Heart left ventricle (tissue), 16 donors: ENCODE measurements at regions not wholly inside any gene's neighbourhood (a gene's known extent, or its start where the extent isn't known, plus 50 kb on each side); places are given as distances from the start of the nearest gene placed in this dataset.
A peak's percentile ranks its signal among the peaks of the same experiment; 100 is the strongest.
"Not testable (repeated sequence)": the region's sequence is repeated elsewhere in the genome, so short reads cannot be mapped to it uniquely, and the experiment has no call there.

ENCODE experiments used
- ATAC-seq, 4 donors: fragments of 200-7000 bp; cut with Tn5 transposase; one replicate each; pipeline ENCODE4 v1.9.1; 2020 to 2022; ENCODE audit warnings: moderate library complexity in 4 of 4, mild to moderate bottlenecking in 3 of 4, moderate number of reproducible peaks in 1 of 4
- DNase-seq, 5 donors: peaks; one replicate each; pipeline ENCODE4 v3.0.0-alpha.2; 2020
- H3K27ac ChIP-seq, 12 donors: fragments of 200-600 bp; sonication (generic) in 4 of 12; one replicate each; pipeline versions ENCODE4 v1.5.0 to v1.8.0; 2016 to 2022; ENCODE audit warnings: mild to moderate bottlenecking in 2 of 12
- H3K27me3 ChIP-seq, 9 donors: fragments of 200-600 bp; sonication (generic) in 2 of 9; one replicate each; pipeline versions ENCODE4 v1.5.1 to v1.8.0; 2016 to 2022; ENCODE audit warnings: mild to moderate bottlenecking in 3 of 9
- H3K36me3 ChIP-seq, 9 donors: fragments of 200-600 bp; sonication (generic) in 2 of 9; one replicate each; pipeline versions ENCODE4 v1.5.0 to v1.8.0; 2018 to 2022; ENCODE audit warnings: mild to moderate bottlenecking in 2 of 9
- H3K4me1 ChIP-seq, 12 donors: fragments of 200-600 bp; sonication (generic) in 4 of 12; one replicate each; pipeline versions ENCODE4 v1.5.0 to v1.8.0; 2016 to 2022; ENCODE audit warnings: mild to moderate bottlenecking in 3 of 12
- H3K4me3 ChIP-seq, 12 donors: fragments of 200-600 bp; sonication (generic) in 4 of 12; one replicate each; pipeline versions ENCODE4 v1.5.0 to v1.8.0; 2017 to 2022; ENCODE audit warnings: mild to moderate bottlenecking in 9 of 12, moderate library complexity in 4 of 12
- H3K9me3 ChIP-seq, 12 donors: fragments of 200-600 bp; sonication (generic) in 4 of 12; one replicate each; pipeline versions ENCODE4 v1.5.0 to v1.8.0; 2016 to 2022; ENCODE audit warnings: mild to moderate bottlenecking in 1 of 12
- CTCF ChIP-seq, 12 donors: fragments of 200-600 bp; sonication (generic) in 4 of 12; IDR thresholded peaks; one replicate each; pipeline versions ENCODE4 v1.5.0 to v1.8.0; 2018 to 2022; ENCODE audit warnings: antibody characterized with exemption in 12 of 12, mild to moderate bottlenecking in 5 of 12
- POLR2A ChIP-seq, 2 donors: fragments of 450-650 bp; IDR thresholded peaks; one replicate each; pipeline ENCODE4 v1.6.1; 2017; ENCODE audit warnings: antibody characterized with exemption in 2 of 2, mild to moderate bottlenecking in 2 of 2, moderate library complexity in 2 of 2
- WGBS, 4 donors: extraction: QIAGEN DNeasy Blood & Tissue Kit in 2 of 4; methylation state at CpG; one replicate each; pipeline versions ENCODE4 v1.1.5 to v1.1.7; 2013 to 2018; 5-methylcytosine and 5-hydroxymethylcytosine counted together
- intact Hi-C, 10 donors: fragments of 100-400 bp; cut with DNase I; formaldehyde crosslinking; loops; one replicate each; pipeline versions ENCODE4 v1.11.1 to v1.14.2; 2022
- donor health status: ischemic (EF 13 %, LVEDD 7.1; RV severe dilation, severe dysfunction).
- donor health status: healthy with polysubstance abuse.
- donor health status: DM: no; HTN: yes; CAD: no.
- donor health status: DM: no; HTN: no; CAD: no.
- donor health status: ischemic (EF 25% LVEDD 6.9; RV normal size, moderate dysfunction).
- donor health status: ischemic (EF 25% LVEDD 5.7; RV mildly dilated, moderate dysfunction).
- donor health status: healthy.
- donor health status: DM: yes; HTN: yes; CAD: no.
- donor health status: ischemic (EF 35%, LVEDD 5.7; RV mildly dilated, moderate dysfunction).
- donor health status: nonischemic (EF 11% LVEDD 7.7; RV severe dilation, severe dysfunction).
- donor health status: DM: yes; HTN: yes; CAD: no.
- donor health status: PGD.
- donor health status: ischemic (EF 29% LVEDD 5.4; RV normal size, mild dysfunction).
- donor health status: nonischemic (EF 23%, LVEDD 6.1; RV moderate dilation, normal function).

GRCh38 chr3:17817545-17817944 lies 75.1 kb upstream of the TBC1D5 start:
- intact Hi-C loops: no loop called here
- Histone ChIP-seq H3K36me3 (no peaks in the 10 kb centered on the region), H3K9me3 (no peaks in the 10 kb centered on the region), H3K4me1 (no peaks in the 10 kb centered on the region), H3K27ac (no peak overlapping the region), H3K4me3 (no peak overlapping the region), H3K27me3 (no peaks in the 10 kb centered on the region)
- DNase-seq: no peak
- no peak for TF ChIP-seq CTCF (IDR thresholded peaks at IDR 0.05)
- no peak for TF ChIP-seq POLR2A (IDR thresholded peaks at IDR 0.05)
- no peak for ATAC-seq
- 93 to 100% (median 96%) methylated on average over 2 to 9 of the region's 9 CpGs for WGBS, 4 donors

GRCh38 chr3:17816839-17817238 lies 74.4 kb upstream of the TBC1D5 start:
- WGBS, 4 donors: 83 to 95% (median 92%) methylated on average over 3 of the region's 3 CpGs

GRCh38 chr3:17812328-17812727 lies 69.9 kb upstream of the TBC1D5 start:
- ATAC-seq, intact Hi-C loops, H3K27ac ChIP-seq, H3K9me3 ChIP-seq, H3K27me3 ChIP-seq, H3K4me3 ChIP-seq, DNase-seq, H3K36me3 ChIP-seq, H3K4me1 ChIP-seq: not testable (repeated sequence)
- WGBS, 4 donors: 86 to 93% (median 91%) methylated on average over 7 of the region's 7 CpGs

More at GRCh38 chr3:17816839-17817238, 74.4 kb upstream of the TBC1D5 start:
- H3K27me3 ChIP-seq, intact Hi-C loops, H3K9me3 ChIP-seq, H3K4me1 ChIP-seq, DNase-seq, H3K36me3 ChIP-seq, H3K4me3 ChIP-seq, ATAC-seq, H3K27ac ChIP-seq: not testable (repeated sequence)

- Histone ChIP-seq H3K4me1 (peaks cover 0 to 5% (median 0%) of the 10 kb centered on the region in 12 donors), H3K27me3 (peaks cover 0 to 2% (median 0%) of the 10 kb centered on the region in 9 donors), H3K4me3 (no peak overlapping the region), H3K36me3 (no peaks in the 10 kb centered on the region), H3K9me3 (no peaks in the 10 kb centered on the region), H3K27ac (no peak overlapping the region)
- ATAC-seq: no peak
- TF ChIP-seq CTCF (IDR thresholded peaks at IDR 0.05) (no peak), POLR2A (IDR thresholded peaks at IDR 0.05) (no peak)
- DNase-seq: no peak
- intact Hi-C loops: no loop called here
Measured at GRCh38 chr3:17811646-17812045, 69.2 kb upstream of the TBC1D5 start.

GRCh38 chr3:17810759-17811158 lies 68.3 kb upstream of the TBC1D5 start:
- DNase-seq (no peak), ATAC-seq (no peak)
- Histone ChIP-seq H3K9me3 (no peaks in the 10 kb centered on the region), H3K36me3 (no peaks in the 10 kb centered on the region), H3K4me1 (peaks cover 0 to 5% (median 0%) of the 10 kb centered on the region in 12 donors), H3K4me3 (no peak overlapping the region), H3K27ac (no peak overlapping the region), H3K27me3 (peaks cover 0 to 2% (median 0%) of the 10 kb centered on the region in 9 donors)
- TF ChIP-seq POLR2A (IDR thresholded peaks at IDR 0.05) (no peak), CTCF (IDR thresholded peaks at IDR 0.05) (peak in 5 of 12 donors; percentile 7 to 22 (median 17))
- intact Hi-C loops: no loop called here
